ENCODE measurements at regions not wholly inside any gene's neighbourhood (a gene's known extent, or its start where the extent isn't known, plus 50 kb on each side); places are given as distances from the start of the nearest gene placed in this dataset.

DNA sequence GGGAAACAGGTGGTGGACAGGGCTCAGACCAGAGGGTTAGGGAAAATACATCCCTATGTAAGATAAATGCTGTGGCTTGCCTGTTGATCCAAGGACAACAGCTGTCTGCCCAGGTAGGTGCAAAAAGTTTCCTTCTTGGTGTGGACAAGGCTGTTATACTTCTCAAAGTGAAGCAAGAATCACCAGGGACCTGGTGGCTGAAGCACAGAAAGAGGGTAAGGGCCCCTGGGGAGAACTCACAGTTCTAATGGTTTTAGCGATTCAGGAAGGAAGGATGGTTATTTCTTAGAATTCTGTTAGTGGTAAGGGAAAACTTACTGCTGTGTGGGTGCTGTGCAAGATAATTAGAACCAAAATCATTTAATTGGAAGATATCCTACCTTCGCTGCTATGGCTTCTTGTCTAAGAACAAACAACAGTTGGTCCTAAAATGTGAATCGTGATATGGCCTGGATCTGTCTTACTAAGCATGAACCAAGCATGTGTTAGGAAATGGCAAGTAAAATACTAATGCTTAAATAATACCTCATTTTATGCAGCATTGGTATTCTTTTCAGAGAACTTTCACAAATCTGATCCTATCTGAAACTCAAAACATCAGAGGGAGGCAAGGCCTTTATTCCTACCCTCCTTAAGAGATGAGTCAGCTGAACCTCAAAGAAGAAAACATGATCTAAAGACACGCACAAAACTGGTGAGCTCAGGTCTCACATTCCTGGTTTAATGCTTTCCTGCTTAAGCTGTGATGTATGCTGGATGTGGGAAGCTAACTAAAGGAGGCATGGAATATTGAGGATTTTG, 159.2 kb upstream of the THUMPD2 start:
- Histone ChIP-seq H3K4me1 (no peaks in the 10 kb centered on the region), H3K9me3 (no peaks in the 10 kb centered on the region), H3K27me3 (no peaks in the 10 kb centered on the region), H3K27ac (no peak overlapping the region), H3K4me3 (no peak overlapping the region), H3K36me3 (no peaks in the 10 kb centered on the region)
- WGBS: 83% methylated on average over 4 of the region's 4 CpGs
- no peak for DNase-seq (ENCODE audit: low spot score in 2 of 2)
- TF ChIP-seq POLR2A (IDR thresholded peaks at IDR 0.05) (no peak), POLR2AphosphoS5 (IDR thresholded peaks at IDR 0.05) (no peak), CTCF (IDR thresholded peaks at IDR 0.05) (no peak), EP300 (IDR thresholded peaks at IDR 0.05) (no peak)

DNA sequence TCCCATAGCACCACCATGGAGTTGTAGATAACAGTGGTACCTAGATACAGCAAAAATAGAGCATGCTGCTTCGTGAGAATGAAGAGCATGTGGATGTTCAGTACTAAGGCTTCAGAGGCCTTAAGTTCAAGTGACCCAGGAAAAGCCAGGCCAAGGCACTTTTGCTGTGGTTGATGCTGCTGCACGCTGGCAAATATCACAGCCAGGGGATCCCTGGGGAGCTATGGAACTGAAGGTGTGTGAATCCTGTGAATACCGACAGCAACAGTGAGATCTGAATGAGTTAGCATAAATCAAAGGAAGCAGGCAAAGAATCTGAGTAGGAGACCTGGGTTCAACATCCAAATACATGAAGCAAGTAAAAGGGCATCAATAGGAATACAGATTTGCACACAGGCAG, 158.6 kb upstream of the THUMPD2 start:
- WGBS: 77% methylated on average over 3 of the region's 3 CpGs
- no peaks in the 10 kb centered on the region for H3K9me3 ChIP-seq
- no peak for DNase-seq (ENCODE audit: low spot score in 2 of 2)
- no peaks in the 10 kb centered on the region for H3K36me3 ChIP-seq
- no peak overlapping the region for H3K4me3 ChIP-seq
- no peaks in the 10 kb centered on the region for H3K4me1 ChIP-seq
- H3K27ac ChIP-seq: no peak overlapping the region
- H3K27me3 ChIP-seq: no peaks in the 10 kb centered on the region
- no peak for TF ChIP-seq POLR2A (IDR thresholded peaks at IDR 0.05)
- no peak for TF ChIP-seq POLR2AphosphoS5 (IDR thresholded peaks at IDR 0.05)
- no peak for TF ChIP-seq CTCF (IDR thresholded peaks at IDR 0.05)
- no peak for TF ChIP-seq EP300 (IDR thresholded peaks at IDR 0.05)

DNA sequence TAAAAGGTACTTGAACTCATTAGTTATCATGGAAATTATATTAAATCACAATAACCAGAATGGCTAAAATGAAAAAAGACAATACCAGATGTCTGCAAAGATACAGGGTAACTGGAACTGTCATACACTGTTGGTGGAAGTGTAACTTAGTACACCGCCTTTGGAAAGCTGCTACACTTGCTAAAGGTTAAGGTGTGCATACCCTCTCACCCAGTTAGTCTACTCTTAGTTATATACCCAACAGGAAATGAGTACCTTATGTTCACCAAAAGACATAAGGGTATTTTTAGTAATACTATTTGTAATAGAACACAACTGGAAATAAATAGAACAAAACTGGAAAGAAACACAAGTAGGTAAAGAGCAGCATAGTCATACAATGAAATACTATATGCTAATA, 155.8 kb upstream of the THUMPD2 start:
- Histone ChIP-seq H3K4me3 (no peak overlapping the region), H3K27ac (no peak overlapping the region), H3K4me1 (no peaks in the 10 kb centered on the region), H3K9me3 (no peaks in the 10 kb centered on the region), H3K36me3 (no peaks in the 10 kb centered on the region), H3K27me3 (no peaks in the 10 kb centered on the region)
- TF ChIP-seq POLR2AphosphoS5 (IDR thresholded peaks at IDR 0.05) (no peak), EP300 (IDR thresholded peaks at IDR 0.05) (no peak), CTCF (IDR thresholded peaks at IDR 0.05) (no peak), POLR2A (IDR thresholded peaks at IDR 0.05) (no peak)
- 95% methylated on average over 1 of the region's 1 CpG for WGBS
- DNase-seq (ENCODE audit: low spot score in 2 of 2): no peak

DNA sequence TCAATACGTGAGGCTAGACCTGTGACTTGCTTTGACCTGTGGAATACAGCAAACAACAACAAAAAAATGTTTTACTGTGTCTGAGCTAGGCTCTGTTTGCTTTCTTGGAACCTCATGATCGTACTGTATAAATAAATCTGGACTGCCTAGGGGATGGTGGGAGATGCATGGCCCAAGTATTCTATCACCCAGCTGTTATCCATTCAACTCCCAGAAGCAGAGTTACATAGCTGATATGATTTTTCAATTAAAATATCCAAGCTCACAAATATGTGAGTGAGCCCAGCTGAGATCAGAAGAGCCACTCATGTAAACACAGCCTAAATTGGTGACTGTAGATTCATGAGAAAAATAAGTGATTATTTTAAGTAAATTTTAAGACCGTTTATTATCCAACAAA, 154.1 kb upstream of the THUMPD2 start:
- Histone ChIP-seq H3K4me1 (no peaks in the 10 kb centered on the region), H3K27me3 (peaks cover 4% of the 10 kb centered on the region), H3K4me3 (no peak overlapping the region), H3K9me3 (no peaks in the 10 kb centered on the region), H3K36me3 (no peaks in the 10 kb centered on the region), H3K27ac (no peak overlapping the region)
- no peak for DNase-seq (ENCODE audit: low spot score in 2 of 2)
- TF ChIP-seq EP300 (IDR thresholded peaks at IDR 0.05): no peak
- no peak for TF ChIP-seq POLR2AphosphoS5 (IDR thresholded peaks at IDR 0.05)
- no peak for TF ChIP-seq CTCF (IDR thresholded peaks at IDR 0.05)
- no peak for TF ChIP-seq POLR2A (IDR thresholded peaks at IDR 0.05)
- WGBS: 72% methylated on average over 3 of the region's 3 CpGs

DNA sequence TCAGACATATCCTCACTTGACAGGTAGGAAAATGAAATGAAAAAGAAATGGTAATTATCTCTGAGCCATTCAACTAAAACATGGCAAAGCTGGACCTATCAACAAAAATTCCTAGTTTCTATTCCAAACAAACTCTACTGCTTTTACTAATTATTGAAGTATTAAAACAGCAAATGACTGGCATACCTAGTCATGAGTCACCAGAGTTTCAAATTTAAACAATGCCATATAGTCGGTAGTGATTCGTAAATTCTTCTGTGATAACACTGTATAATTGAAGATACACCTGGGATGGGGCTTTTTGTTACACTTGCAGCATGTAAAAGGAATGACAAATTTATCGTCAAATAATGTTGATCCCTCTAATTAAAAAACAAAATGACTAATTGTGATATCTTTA, 153.1 kb upstream of the THUMPD2 start:
- DNase-seq (ENCODE audit: low spot score in 2 of 2): no peak
- Histone ChIP-seq H3K9me3 (no peaks in the 10 kb centered on the region), H3K27me3 (peaks cover 4% of the 10 kb centered on the region), H3K4me1 (no peaks in the 10 kb centered on the region), H3K4me3 (no peak overlapping the region), H3K27ac (no peak overlapping the region), H3K36me3 (no peaks in the 10 kb centered on the region)
- 87% methylated on average over 3 of the region's 3 CpGs for WGBS
- TF ChIP-seq POLR2AphosphoS5 (IDR thresholded peaks at IDR 0.05): no peak

All from suprapubic skin (tissue), 4 donors.